Osteoblast (primary cell): ENCODE measurements at regions not wholly inside any gene's neighbourhood (a gene's known extent, or its start where the extent isn't known, plus 50 kb on each side); places are given as distances from the start of the nearest gene placed in this dataset.
A peak's percentile ranks its signal among the peaks of the same experiment; 100 is the strongest.

ENCODE experiments used
- DNase-seq: peaks from one replicate; pipeline ENCODE4 v3.0.0; 2011; ENCODE audit warnings: low spot score, mixed read lengths; ENCODE audit not compliant: insufficient read length; ENCODE audit errors: missing footprints
- H2AFZ ChIP-seq: 2 replicates; pipeline ENCODE4 v1.6.0; 2011; ENCODE audit warnings: mild to moderate bottlenecking, low read length
- H3K27ac ChIP-seq: 2 replicates; pipeline ENCODE4 v1.5.1; 2011; ENCODE audit warnings: mild to moderate bottlenecking, low read depth, low read length, moderate library complexity
- H3K27me3 ChIP-seq: 2 replicates; pipeline ENCODE4 v1.6.0; 2012; ENCODE audit warnings: mild to moderate bottlenecking, control low read depth, inconsistent platforms, low read length, moderate library complexity; ENCODE audit not compliant: insufficient read depth
- H3K36me3 ChIP-seq: 2 replicates; pipeline ENCODE4 v1.5.1; 2011; ENCODE audit warnings: mild to moderate bottlenecking, low read length, control low read depth, moderate library complexity; ENCODE audit not compliant: insufficient read depth
- H3K4me1 ChIP-seq: 2 replicates; pipeline ENCODE4 v1.5.1; 2011; ENCODE audit warnings: mild to moderate bottlenecking, low read length, control low read depth, moderate library complexity; ENCODE audit not compliant: insufficient read depth
- H3K4me2 ChIP-seq: 2 replicates; pipeline ENCODE4 v1.6.0; 2011; ENCODE audit warnings: mild to moderate bottlenecking, low read length; ENCODE audit not compliant: insufficient read depth
- H3K4me3 ChIP-seq: fragments of 200-600 bp; sonication (generic); 3 replicates; pipeline ENCODE4 v1.5.1; 2012; ENCODE audit warnings: mild to moderate bottlenecking, low read length, inconsistent platforms; ENCODE audit not compliant: insufficient read depth
- H3K79me2 ChIP-seq: 2 replicates; pipeline ENCODE4 v1.6.0; 2012; ENCODE audit warnings: mild to moderate bottlenecking, low read length, control low read depth, inconsistent platforms; ENCODE audit not compliant: insufficient read depth
- H3K9me3 ChIP-seq: 2 replicates; pipeline ENCODE4 v1.5.1; 2011; ENCODE audit warnings: low read depth, low read length, control low read depth
- H4K20me1 ChIP-seq: 2 replicates; pipeline ENCODE4 v1.6.0; 2012; ENCODE audit warnings: mild to moderate bottlenecking, low read length, control low read depth; ENCODE audit not compliant: insufficient read depth
- TF ChIP-seq, protein P1 (sequence below): IDR thresholded peaks from 2 replicates; pipeline ENCODE4 v1.5.1; 2011; ENCODE audit warnings: mild to moderate bottlenecking, low read depth, low read length, moderate library complexity; ENCODE audit errors: extremely low read depth

- no peak overlapping the region for H2AFZ ChIP-seq
Observed at GRCh38 chr7:54885285-54885684, 126.3 kb upstream of the SEC61G start.

GRCh38 chr7:54888067-54888733 is 129.2 kb upstream of the SEC61G start:
- H3K4me3 ChIP-seq: peak overlapping the region; percentile 73
- H3K4me2 ChIP-seq: peak overlapping the region; percentile 90
- H3K27me3 ChIP-seq: no peaks in the 10 kb centered on the region
- peaks cover 8% of the 10 kb centered on the region for H3K4me1 ChIP-seq
- no peak overlapping the region for H3K27ac ChIP-seq
- no peaks in the 10 kb centered on the region for H3K9me3 ChIP-seq
- TF ChIP-seq, protein P1, sequence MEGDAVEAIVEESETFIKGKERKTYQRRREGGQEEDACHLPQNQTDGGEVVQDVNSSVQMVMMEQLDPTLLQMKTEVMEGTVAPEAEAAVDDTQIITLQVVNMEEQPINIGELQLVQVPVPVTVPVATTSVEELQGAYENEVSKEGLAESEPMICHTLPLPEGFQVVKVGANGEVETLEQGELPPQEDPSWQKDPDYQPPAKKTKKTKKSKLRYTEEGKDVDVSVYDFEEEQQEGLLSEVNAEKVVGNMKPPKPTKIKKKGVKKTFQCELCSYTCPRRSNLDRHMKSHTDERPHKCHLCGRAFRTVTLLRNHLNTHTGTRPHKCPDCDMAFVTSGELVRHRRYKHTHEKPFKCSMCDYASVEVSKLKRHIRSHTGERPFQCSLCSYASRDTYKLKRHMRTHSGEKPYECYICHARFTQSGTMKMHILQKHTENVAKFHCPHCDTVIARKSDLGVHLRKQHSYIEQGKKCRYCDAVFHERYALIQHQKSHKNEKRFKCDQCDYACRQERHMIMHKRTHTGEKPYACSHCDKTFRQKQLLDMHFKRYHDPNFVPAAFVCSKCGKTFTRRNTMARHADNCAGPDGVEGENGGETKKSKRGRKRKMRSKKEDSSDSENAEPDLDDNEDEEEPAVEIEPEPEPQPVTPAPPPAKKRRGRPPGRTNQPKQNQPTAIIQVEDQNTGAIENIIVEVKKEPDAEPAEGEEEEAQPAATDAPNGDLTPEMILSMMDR: no peak
- DNase-seq: peak; percentile 35
- no peaks in the 10 kb centered on the region for H3K79me2 ChIP-seq
- H3K36me3 ChIP-seq: no peaks in the 10 kb centered on the region
- peak overlapping the region; percentile 96 for H2AFZ ChIP-seq
- no peaks in the 10 kb centered on the region for H4K20me1 ChIP-seq

More at GRCh38 chr7:54885285-54885684, 126.3 kb upstream of the SEC61G start:
- H3K4me3 ChIP-seq: no peak overlapping the region
- no peaks in the 10 kb centered on the region for H3K79me2 ChIP-seq
- no peak for DNase-seq
- H3K4me2 ChIP-seq: no peak overlapping the region
- TF ChIP-seq, protein P1: no peak
- H3K27ac ChIP-seq: no peak overlapping the region
- no peaks in the 10 kb centered on the region for H3K9me3 ChIP-seq
- H3K36me3 ChIP-seq: no peaks in the 10 kb centered on the region
- no peaks in the 10 kb centered on the region for H4K20me1 ChIP-seq
- H3K4me1 ChIP-seq: peaks cover 8% of the 10 kb centered on the region
- H3K27me3 ChIP-seq: no peaks in the 10 kb centered on the region

- no peaks in the 10 kb centered on the region for H3K79me2 ChIP-seq
- TF ChIP-seq, protein P1: no peak
- H3K9me3 ChIP-seq: no peaks in the 10 kb centered on the region
- no peaks in the 10 kb centered on the region for H4K20me1 ChIP-seq
- peak overlapping the region; percentile 90 for H3K4me2 ChIP-seq
- peak overlapping the region; percentile 73 for H3K4me3 ChIP-seq
- H3K27me3 ChIP-seq: no peaks in the 10 kb centered on the region
- H2AFZ ChIP-seq: peak overlapping the region; percentile 96
- H3K27ac ChIP-seq: no peak overlapping the region
- no peaks in the 10 kb centered on the region for H3K36me3 ChIP-seq
- H3K4me1 ChIP-seq: peaks cover 8% of the 10 kb centered on the region
- DNase-seq: no peak
Observed at GRCh38 chr7:54888734-54889082, 129.7 kb upstream of the SEC61G start.

DNA sequence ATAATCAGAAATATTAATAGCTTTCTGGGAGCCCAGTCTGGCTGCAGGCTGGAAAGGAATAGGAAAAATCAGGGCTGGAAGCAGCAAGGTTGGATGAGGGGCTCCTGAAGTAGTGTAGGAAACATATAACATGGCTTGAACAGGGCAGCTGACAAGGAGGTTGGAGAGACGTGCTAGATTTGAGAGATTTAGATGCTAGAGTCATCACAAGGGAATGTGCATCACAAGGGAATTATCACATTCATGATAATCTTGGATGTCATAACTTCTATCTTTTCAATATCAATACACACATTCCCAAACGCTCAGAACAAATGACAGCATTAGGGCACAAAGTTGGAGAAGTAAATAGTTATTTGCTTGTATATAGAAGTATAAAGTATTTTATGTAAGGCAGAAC is 120.9 kb upstream of the EGFR start:
- Histone ChIP-seq H3K36me3 (no peaks in the 10 kb centered on the region), H3K4me2 (no peak overlapping the region), H4K20me1 (no peaks in the 10 kb centered on the region), H3K9me3 (no peaks in the 10 kb centered on the region), H3K27me3 (no peaks in the 10 kb centered on the region), H2AFZ (peak overlapping the region; percentile 24), H3K79me2 (no peaks in the 10 kb centered on the region), H3K4me1 (no peaks in the 10 kb centered on the region), H3K27ac (no peak overlapping the region), H3K4me3 (no peak overlapping the region)
- DNase-seq: no peak
- TF ChIP-seq, protein P1: no peak
